ENCODE measurements at regions not wholly inside any gene's neighbourhood (a gene's known extent, or its start where the extent isn't known, plus 50 kb on each side); places are given as distances from the start of the nearest gene placed in this dataset.

DNA sequence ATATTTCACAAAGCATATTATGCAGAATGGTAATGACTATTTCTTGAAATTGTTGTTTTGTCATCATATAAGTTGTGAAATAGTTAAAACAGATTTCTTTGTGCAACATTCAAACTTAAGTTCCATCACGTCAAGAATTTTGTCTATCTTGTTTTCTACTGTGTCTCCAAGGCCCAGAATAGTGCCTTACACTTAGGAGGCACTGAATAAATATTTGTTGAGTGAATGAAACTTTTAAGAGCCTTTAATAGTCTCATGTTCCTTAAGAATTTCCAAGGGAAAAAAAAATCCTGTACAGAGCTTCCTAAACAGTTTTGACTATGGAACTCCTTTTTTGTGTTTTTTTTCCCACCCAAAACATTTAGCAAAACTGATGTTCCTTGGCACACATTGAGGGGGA is 50.8 kb upstream of the TNFSF18 start:
- no peak overlapping the region for H3K27ac Mint-ChIP-seq
- no peaks in the 10 kb centered on the region for H3K4me1 Mint-ChIP-seq
- no peak overlapping the region for H3K4me3 Mint-ChIP-seq
- DNase-seq (ENCODE audit: low spot score in 2 of 2) (no peak), ATAC-seq (ENCODE audit: low read depth) (no peak)
- H3K36me3 Mint-ChIP-seq, result peaks cover 2% of the 10 kb centered on the region
- peaks cover 5% of the 10 kb centered on the region for H3K9me3 Mint-ChIP-seq
- H3K27me3 Mint-ChIP-seq, result no peaks in the 10 kb centered on the region

DNA sequence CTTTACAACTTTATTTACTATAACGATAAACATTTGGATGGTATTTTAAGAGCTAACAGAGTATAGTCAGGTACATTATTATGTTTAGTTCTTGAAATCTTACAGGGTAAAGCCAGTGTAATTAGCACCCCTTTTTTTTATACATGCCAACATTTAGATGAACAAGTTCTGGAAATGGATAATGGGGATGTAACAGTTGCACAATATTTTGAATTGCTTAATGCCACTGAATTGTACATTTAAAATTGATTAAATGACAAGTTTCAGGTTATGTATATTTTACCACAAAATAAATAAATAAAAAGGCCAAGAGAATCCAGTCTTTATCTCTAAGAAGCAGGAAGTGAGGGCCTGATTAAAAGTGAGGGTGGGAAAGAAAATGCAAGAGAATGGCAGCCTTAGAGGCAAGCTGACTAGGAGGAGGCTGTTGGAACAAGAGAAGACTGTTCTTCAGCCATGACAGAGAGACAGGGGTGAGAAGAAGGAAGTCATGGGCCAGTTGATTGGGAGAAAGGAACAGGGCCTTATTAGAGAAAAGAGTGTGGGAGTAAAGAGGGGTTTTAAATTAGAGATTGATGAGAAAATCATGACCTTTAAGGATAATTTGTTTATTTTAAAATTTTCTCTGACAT is 49.9 kb upstream of the TNFSF18 start:
- no peak overlapping the region for H3K4me3 Mint-ChIP-seq
- H3K4me1 Mint-ChIP-seq, result no peaks in the 10 kb centered on the region
- DNase-seq (ENCODE audit: low spot score in 2 of 2) (no peak), ATAC-seq (ENCODE audit: low read depth) (no peak)
- peaks cover 2% of the 10 kb centered on the region for H3K36me3 Mint-ChIP-seq
- no peaks in the 10 kb centered on the region for H3K27me3 Mint-ChIP-seq
- peaks cover 5% of the 10 kb centered on the region for H3K9me3 Mint-ChIP-seq
- H3K27ac Mint-ChIP-seq, result no peak overlapping the region
